Mesenchymal stem cell (in vitro differentiated cells and primary cell): ENCODE measurements at regions not wholly inside any gene's neighbourhood (a gene's known extent, or its start where the extent isn't known, plus 50 kb on each side); places are given as distances from the start of the nearest gene placed in this dataset.
"Not testable (repeated sequence)": the region's sequence is repeated elsewhere in the genome, so short reads cannot be mapped to it uniquely, and the experiment has no call there.

Experiments
- DNase-seq: peaks from one replicate; pipeline ENCODE4 v3.0.0-alpha.2; 2013
- H2AFZ ChIP-seq: one replicate; pipeline ENCODE4 v1.6.1; 2013; ENCODE audit warnings: low read depth, mild to moderate bottlenecking, control low read depth, inconsistent platforms, low read length, moderate library complexity
- H2AK5ac ChIP-seq: 2 replicates; pipeline ENCODE4 v1.6.1; 2013; ENCODE audit warnings: low read length, moderate library complexity, mild to moderate bottlenecking, inconsistent platforms; ENCODE audit not compliant: severe bottlenecking
- H2BK120ac ChIP-seq: one replicate; pipeline ENCODE4 v1.6.1; 2013; ENCODE audit warnings: low read depth, mild to moderate bottlenecking, inconsistent platforms, low read length, moderate library complexity
- H2BK12ac ChIP-seq, 2 experiments: one replicate each; pipeline ENCODE4 v1.6.1; 2013; ENCODE audit warnings: inconsistent platforms in 2 of 2, low read length in 2 of 2, mild to moderate bottlenecking in 2 of 2, moderate library complexity in 2 of 2, control low read depth in 1 of 2
- H2BK15ac ChIP-seq: one replicate; pipeline ENCODE4 v1.6.1; 2013; ENCODE audit warnings: mild to moderate bottlenecking, low read depth, inconsistent platforms; ENCODE audit not compliant: poor library complexity, severe bottlenecking
- H2BK5ac ChIP-seq: 2 replicates; pipeline ENCODE4 v1.6.1; 2013; ENCODE audit warnings: low read depth, mild to moderate bottlenecking, low read length, control low read depth, inconsistent platforms; ENCODE audit not compliant: poor library complexity, severe bottlenecking
- H3K14ac ChIP-seq, 2 experiments: one replicate each; pipeline ENCODE4 v1.6.1; 2013; ENCODE audit warnings: inconsistent platforms in 2 of 2, low read length in 2 of 2, control low read depth in 1 of 2, mild to moderate bottlenecking in 1 of 2, moderate library complexity in 1 of 2
- H3K18ac ChIP-seq, 2 experiments: one replicate each; pipeline ENCODE4 v1.6.1; 2013; ENCODE audit warnings: inconsistent platforms in 2 of 2, low read length in 2 of 2, control low read depth in 1 of 2, low read depth in 1 of 2, mild to moderate bottlenecking in 1 of 2
- H3K23ac ChIP-seq, 2 experiments: one replicate each; pipeline ENCODE4 v1.6.1; 2013; ENCODE audit warnings: inconsistent platforms in 2 of 2, low read length in 2 of 2, mild to moderate bottlenecking in 2 of 2, moderate library complexity in 2 of 2, control low read depth in 1 of 2
- H3K27ac ChIP-seq: 2 replicates; pipeline ENCODE4 v1.5.1; 2013; ENCODE audit warnings: mild to moderate bottlenecking, moderate library complexity, low read length, control low read depth, inconsistent platforms; ENCODE audit not compliant: poor library complexity, severe bottlenecking
- H3K27me3 ChIP-seq, 2 experiments: 2 replicates each; pipeline versions ENCODE4 v1.6.1 to v1.7.0; 2013; ENCODE audit warnings: low read length in 2 of 2, mild to moderate bottlenecking in 2 of 2, moderate library complexity in 2 of 2, control low read depth in 1 of 2, inconsistent platforms in 1 of 2; ENCODE audit not compliant: control insufficient read depth in 1 of 2, insufficient read depth in 1 of 2
- H3K36me3 ChIP-seq, 2 experiments: 2 replicates each; pipeline versions ENCODE4 v1.6.1 to v1.7.0; 2013; ENCODE audit warnings: low read length in 2 of 2, control low read depth in 1 of 2, inconsistent platforms in 1 of 2, low read depth in 1 of 2, mild to moderate bottlenecking in 1 of 2; ENCODE audit not compliant: insufficient read depth in 2 of 2, control insufficient read depth in 1 of 2
- H3K4ac ChIP-seq, 2 experiments: one replicate each; pipeline ENCODE4 v1.6.1; 2013; ENCODE audit warnings: inconsistent platforms in 2 of 2, low read length in 2 of 2, mild to moderate bottlenecking in 2 of 2, moderate library complexity in 2 of 2, control low read depth in 1 of 2, low read depth in 1 of 2
- H3K4me1 ChIP-seq: 2 replicates; pipeline ENCODE4 v1.6.1; 2013; ENCODE audit warnings: low read depth, low read length, control low read depth; ENCODE audit not compliant: control insufficient read depth, insufficient read depth
- H3K4me2 ChIP-seq: 2 replicates; pipeline ENCODE4 v1.6.1; 2013; ENCODE audit warnings: low read length, mild to moderate bottlenecking, inconsistent platforms; ENCODE audit not compliant: poor library complexity, severe bottlenecking
- H3K4me3 ChIP-seq, 2 experiments: 2 replicates each; pipeline versions ENCODE4 v1.5.1 to v1.7.0; 2013; ENCODE audit warnings: low read length in 2 of 2, mild to moderate bottlenecking in 2 of 2, control low read depth in 1 of 2, low read depth in 1 of 2; ENCODE audit not compliant: insufficient read depth in 1 of 2
- H3K79me1 ChIP-seq: replicated peaks from 2 replicates; pipeline ENCODE4 v1.6.1; 2013; ENCODE audit warnings: mild to moderate bottlenecking, control low read depth, low read length, inconsistent platforms; ENCODE audit not compliant: poor library complexity, severe bottlenecking
- H3K9ac ChIP-seq: 2 replicates; pipeline ENCODE4 v1.7.0; 2013; ENCODE audit warnings: mild to moderate bottlenecking, low read length, moderate library complexity
- H3K9me3 ChIP-seq: 2 replicates; pipeline ENCODE4 v1.7.0; 2013; ENCODE audit warnings: mild to moderate bottlenecking, low read length; ENCODE audit not compliant: control insufficient read depth
- H4K8ac ChIP-seq: one replicate; pipeline ENCODE4 v1.6.1; 2013; ENCODE audit warnings: inconsistent platforms, mild to moderate bottlenecking, low read length, moderate library complexity
- H4K91ac ChIP-seq: one replicate; pipeline ENCODE4 v1.6.1; 2013; ENCODE audit warnings: mild to moderate bottlenecking, low read length, inconsistent platforms
- WGBS: methylation state at CpG from one replicate; pipeline ENCODE4 v1.1.7; 2013; ENCODE audit warnings: mixed read lengths; 5-methylcytosine and 5-hydroxymethylcytosine counted together

DNA sequence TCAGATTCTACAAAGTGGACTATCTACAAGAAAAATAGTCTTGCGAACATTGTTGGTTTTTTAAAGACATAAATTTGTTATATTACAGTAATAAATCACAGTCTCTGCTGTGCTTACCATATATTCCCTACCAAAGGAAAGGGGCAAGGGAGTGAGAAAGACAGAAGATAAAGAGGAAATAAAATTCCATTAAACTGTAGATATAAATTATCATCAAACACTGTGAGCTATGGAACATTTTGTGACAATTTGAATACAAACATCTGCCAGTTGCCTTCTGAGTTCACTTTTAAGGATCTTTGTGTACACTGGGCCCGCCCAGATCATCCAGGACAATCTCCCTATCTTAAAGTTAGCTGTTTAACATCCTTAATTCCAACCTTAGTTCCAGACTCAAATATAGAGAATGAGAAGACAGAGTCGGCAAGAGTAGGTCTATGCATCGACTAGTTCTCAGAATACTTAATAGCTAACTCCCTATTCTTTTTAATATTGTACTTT lies 122.8 kb downstream of the NUFIP1 start:
- no peak overlapping the region for H2BK120ac ChIP-seq
- H3K9ac ChIP-seq, result no peak overlapping the region
- H2AK5ac ChIP-seq, result no peak overlapping the region
- H3K23ac ChIP-seq, result no peak overlapping the region
- H2AFZ ChIP-seq, result no peak overlapping the region
- H3K14ac ChIP-seq, result no peak overlapping the region
- WGBS, result 80% methylated on average over 3 of the region's 4 CpGs
- no peaks in the 10 kb centered on the region for H3K9me3 ChIP-seq
- H3K4me1 ChIP-seq, result no peaks in the 10 kb centered on the region
- H3K4me3 ChIP-seq, result no peak overlapping the region
- no peak overlapping the region for H4K91ac ChIP-seq
- no peak overlapping the region for H2BK12ac ChIP-seq
- H4K8ac ChIP-seq, result no peak overlapping the region
- no peak overlapping the region for H3K4ac ChIP-seq
- peaks cover 0 to 2% of the 10 kb centered on the region in 2 experiments for H3K27me3 ChIP-seq
- H2BK15ac ChIP-seq, result no peak overlapping the region
- H3K27ac ChIP-seq, result no peak overlapping the region
- no peak for DNase-seq
- H3K36me3 ChIP-seq, result no peaks in the 10 kb centered on the region
- no peak overlapping the region for H3K18ac ChIP-seq
- no peak overlapping the region for H3K4me2 ChIP-seq
- no peaks in the 10 kb centered on the region for H3K79me1 ChIP-seq
- no peak overlapping the region for H2BK5ac ChIP-seq

DNA sequence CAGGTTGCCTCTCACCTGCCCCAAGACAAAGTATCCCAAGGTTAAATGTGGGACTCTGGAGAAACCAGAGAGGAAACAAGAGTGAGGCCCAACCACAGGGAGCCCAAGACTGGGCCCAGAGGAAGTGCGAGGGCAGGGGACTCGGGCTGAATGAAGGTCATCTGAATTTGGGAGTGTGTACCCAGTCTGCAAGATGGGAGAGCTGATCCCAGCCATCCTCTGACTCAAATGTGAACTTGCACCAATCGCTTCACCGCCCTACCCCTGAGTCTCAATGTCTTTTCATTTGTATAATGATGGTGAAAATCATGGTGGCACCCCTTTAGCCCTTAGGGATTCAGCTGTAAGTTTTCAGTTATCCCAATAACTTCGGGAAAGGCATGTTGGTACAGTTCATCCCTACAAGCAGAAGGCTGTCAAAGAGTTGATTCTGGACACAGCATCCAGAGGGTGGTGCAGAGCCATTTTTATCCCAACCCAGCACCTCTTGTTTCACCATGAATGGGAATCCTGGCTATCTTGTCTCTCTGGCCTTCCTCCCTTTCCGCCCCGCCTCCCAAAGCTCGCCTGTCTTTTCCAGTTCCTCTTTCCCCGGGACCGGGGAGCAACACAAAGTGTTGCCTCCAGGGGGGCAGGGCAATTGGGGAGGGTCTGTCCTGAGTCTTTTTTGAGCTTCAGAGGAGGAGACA lies 123.4 kb downstream of the NUFIP1 start:
- Histone ChIP-seq H3K79me1 (no peaks in the 10 kb centered on the region), H3K4me1 (no peaks in the 10 kb centered on the region), H4K8ac (no peak overlapping the region), H3K23ac (no peak overlapping the region), H3K9ac (no peak overlapping the region), H3K9me3 (no peaks in the 10 kb centered on the region), H3K27me3 (peaks cover 0 to under 1% of the 10 kb centered on the region in 2 experiments), H2BK5ac (no peak overlapping the region), H3K27ac (no peak overlapping the region), H2AK5ac (no peak overlapping the region), H3K18ac (peak overlapping the region in 1 of 2 experiments; percentile 22), H2AFZ (no peak overlapping the region), H2BK15ac (no peak overlapping the region), H4K91ac (peak overlapping the region; percentile 28), H3K14ac (no peak overlapping the region), H2BK12ac (no peak overlapping the region), H2BK120ac (no peak overlapping the region), H3K4ac (no peak overlapping the region), H3K4me2 (no peak overlapping the region), H3K36me3 (no peaks in the 10 kb centered on the region), H3K4me3 (no peak overlapping the region)
- DNase-seq, result no peak
- WGBS, result 97% methylated on average over 8 of the region's 10 CpGs

DNA sequence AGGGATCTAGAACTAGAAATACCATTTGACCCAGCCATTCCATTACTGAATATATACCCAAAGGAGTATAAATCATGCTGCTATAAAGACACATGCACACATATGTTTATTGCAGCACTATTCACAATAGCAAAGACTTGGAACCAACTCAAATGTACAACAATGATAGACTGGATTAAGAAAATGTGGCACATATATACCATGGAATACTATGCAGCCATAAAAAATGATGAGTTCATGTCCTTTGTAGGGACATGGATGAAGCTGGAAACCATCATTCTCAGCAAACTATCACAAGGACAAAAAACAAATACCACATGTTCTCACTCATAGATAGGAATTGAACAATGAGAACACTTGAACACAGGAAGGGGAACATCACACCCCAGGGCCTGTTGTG lies 125.6 kb downstream of the NUFIP1 start:
- not testable (repeated sequence) for H3K9me3 ChIP-seq, H3K18ac ChIP-seq, H4K91ac ChIP-seq, H2BK5ac ChIP-seq, H3K79me1 ChIP-seq, H3K27ac ChIP-seq, H3K36me3 ChIP-seq, H2BK15ac ChIP-seq, H3K4me3 ChIP-seq, DNase-seq, H3K4me2 ChIP-seq, H3K4ac ChIP-seq, H3K14ac ChIP-seq, H2BK120ac ChIP-seq, H3K9ac ChIP-seq, H2AFZ ChIP-seq, H2BK12ac ChIP-seq, H2AK5ac ChIP-seq, H3K27me3 ChIP-seq, H4K8ac ChIP-seq, H3K23ac ChIP-seq, H3K4me1 ChIP-seq

DNA sequence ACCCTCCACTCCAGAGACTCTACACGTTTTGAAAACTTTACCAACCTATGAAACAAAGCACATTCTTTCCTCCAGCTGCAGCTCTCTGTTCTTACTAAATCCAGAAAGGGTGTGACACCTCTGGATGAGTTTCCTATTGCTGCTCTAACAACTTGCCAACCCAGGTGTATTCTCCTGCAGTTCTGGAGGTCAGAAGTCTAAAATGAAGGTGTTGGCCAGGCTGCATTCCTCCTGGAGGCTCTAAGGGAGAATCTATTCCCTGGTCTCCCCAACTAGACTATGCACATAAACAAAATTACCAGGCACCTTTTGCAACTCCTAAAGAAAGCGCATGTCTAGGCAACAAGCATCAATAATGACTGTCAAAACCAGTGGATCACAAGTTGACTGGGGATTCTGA lies 128.8 kb downstream of the NUFIP1 start:
- Histone ChIP-seq H3K4me1 (peaks cover 3% of the 10 kb centered on the region), H3K4me2 (no peak overlapping the region), H4K8ac (no peak overlapping the region), H2BK120ac (no peak overlapping the region), H3K27me3 (no peaks in the 10 kb centered on the region), H3K27ac (no peak overlapping the region), H3K4ac (no peak overlapping the region), H3K9me3 (no peaks in the 10 kb centered on the region), H3K9ac (no peak overlapping the region), H2BK5ac (no peak overlapping the region), H3K18ac (no peak overlapping the region), H3K36me3 (no peaks in the 10 kb centered on the region), H3K23ac (no peak overlapping the region), H3K14ac (no peak overlapping the region), H2AFZ (no peak overlapping the region), H2BK15ac (no peak overlapping the region), H4K91ac (no peak overlapping the region), H2AK5ac (no peak overlapping the region), H3K79me1 (no peaks in the 10 kb centered on the region), H3K4me3 (no peak overlapping the region), H2BK12ac (no peak overlapping the region)
- 85% methylated on average over 2 of the region's 2 CpGs for WGBS
- DNase-seq, result no peak
